GM21390 (cell line): ENCODE measurements at regions not wholly inside any gene's neighbourhood (a gene's known extent, or its start where the extent isn't known, plus 50 kb on each side); places are given as distances from the start of the nearest gene placed in this dataset.
"Not testable (repeated sequence)": the region's sequence is repeated elsewhere in the genome, so short reads cannot be mapped to it uniquely, and the experiment has no call there.

ENCODE experiments used
- ATAC-seq: cut with Tn5 transposase; IDR thresholded peaks from one replicate; pipeline ENCODE4 v1.9.1; 2021; ENCODE audit not compliant: unreplicated experiment

- no peak for ATAC-seq
Measured at GRCh38 chr9:90466441-90466840, 176.2 kb downstream of the DIRAS2 start.

- no peak for ATAC-seq
Measured at GRCh38 chr9:90469435-90469834, 173.2 kb downstream of the DIRAS2 start.

GRCh38 chr9:90469865-90470387 lies 172.7 kb downstream of the DIRAS2 start:
- ATAC-seq, result no peak

GRCh38 chr9:90476058-90476457 lies 166.6 kb downstream of the DIRAS2 start:
- ATAC-seq, result no peak

GRCh38 chr9:90477535-90477934 lies 165.1 kb downstream of the DIRAS2 start:
- no peak for ATAC-seq

- no peak for ATAC-seq
Measured at GRCh38 chr9:90478821-90479220, 163.8 kb downstream of the DIRAS2 start.

- ATAC-seq, result no peak
Measured at GRCh38 chr9:90485028-90485427, 157.6 kb downstream of the DIRAS2 start.

- ATAC-seq, result no peak
Measured at GRCh38 chr9:90489066-90489465, 153.6 kb downstream of the DIRAS2 start.

GRCh38 chr9:90499761-90500160 lies 142.9 kb downstream of the DIRAS2 start:
- ATAC-seq, result no peak

- ATAC-seq, result no peak
Measured at GRCh38 chr9:90502134-90502533, 140.5 kb downstream of the DIRAS2 start.

- peak; percentile 75 for ATAC-seq
Measured at GRCh38 chr9:90504486-90504885, 138.1 kb downstream of the DIRAS2 start.

- no peak for ATAC-seq
Measured at GRCh38 chr9:90505695-90506094, 136.9 kb downstream of the DIRAS2 start.

- ATAC-seq, result not testable (repeated sequence)
Measured at GRCh38 chr9:90506402-90506801, 136.2 kb downstream of the DIRAS2 start.

- ATAC-seq, result no peak
Measured at GRCh38 chr9:90507621-90508020, 135.0 kb downstream of the DIRAS2 start.

- no peak for ATAC-seq
Measured at GRCh38 chr9:90508940-90509339, 133.7 kb downstream of the DIRAS2 start.

- ATAC-seq, result no peak
Measured at GRCh38 chr9:90511711-90512110, 130.9 kb downstream of the DIRAS2 start.

- ATAC-seq, result no peak
Measured at GRCh38 chr9:90514877-90515276, 127.7 kb downstream of the DIRAS2 start.

GRCh38 chr9:90515510-90515909 lies 127.1 kb downstream of the DIRAS2 start:
- ATAC-seq, result peak; percentile 68

- no peak for ATAC-seq
Measured at GRCh38 chr9:90517103-90517502, 125.5 kb downstream of the DIRAS2 start.

GRCh38 chr9:90521811-90522570 lies 120.6 kb downstream of the DIRAS2 start:
- ATAC-seq, result no peak

GRCh38 chr9:90523958-90524357 lies 118.7 kb downstream of the DIRAS2 start:
- ATAC-seq, result no peak

GRCh38 chr9:90526386-90526785 lies 116.2 kb downstream of the DIRAS2 start:
- no peak for ATAC-seq

GRCh38 chr9:90536094-90536493 lies 106.5 kb downstream of the DIRAS2 start:
- not testable (repeated sequence) for ATAC-seq
